ENCODE measurements at regions not wholly inside any gene's neighbourhood (a gene's known extent, or its start where the extent isn't known, plus 50 kb on each side); places are given as distances from the start of the nearest gene placed in this dataset.
A peak's percentile ranks its signal among the peaks of the same experiment; 100 is the strongest.

GRCh38 chr6:143609972-143610371, 67.8 kb upstream of the PHACTR2 start:
- no peak overlapping the region for H3K27ac ChIP-seq (ENCODE audit: low read depth, low read length)

GRCh38 chr6:143609501-143609900, 68.3 kb upstream of the PHACTR2 start:
- H3K4me3 ChIP-seq (ENCODE audit: low read depth in 1 of 5, low read length in 5 of 5) = no peak overlapping the region
- H3K27ac ChIP-seq (ENCODE audit: low read depth, low read length) = no peak overlapping the region
- no peaks in the 10 kb centered on the region for H3K27me3 ChIP-seq (ENCODE audit: control insufficient read depth in 5 of 5, insufficient read depth in 4 of 5, low read length in 5 of 5)
- H3K9me3 ChIP-seq (ENCODE audit: control insufficient read depth in 5 of 5, low read length in 5 of 5) = no peaks in the 10 kb centered on the region
- H3K4me1 ChIP-seq (ENCODE audit: control insufficient read depth in 5 of 5, insufficient read depth in 5 of 5, low read length in 5 of 5) = peaks cover 0 to 6% (median 0%) of the 10 kb centered on the region in 5 donors
- no peak overlapping the region for H3K9ac ChIP-seq (ENCODE audit: low read length in 5 of 5)
- no peaks in the 10 kb centered on the region for H3K36me3 ChIP-seq (ENCODE audit: control insufficient read depth in 5 of 5, insufficient read depth in 5 of 5, low read length in 5 of 5)

More at GRCh38 chr6:143609972-143610371, 67.8 kb upstream of the PHACTR2 start:
- Histone ChIP-seq H3K36me3 (ENCODE audit: control insufficient read depth in 5 of 5, insufficient read depth in 5 of 5, low read length in 5 of 5) (no peaks in the 10 kb centered on the region), H3K4me1 (ENCODE audit: control insufficient read depth in 5 of 5, insufficient read depth in 5 of 5, low read length in 5 of 5) (peaks cover 0 to 6% (median 0%) of the 10 kb centered on the region in 5 donors), H3K4me3 (ENCODE audit: low read depth in 1 of 5, low read length in 5 of 5) (no peak overlapping the region), H3K9me3 (ENCODE audit: control insufficient read depth in 5 of 5, low read length in 5 of 5) (no peaks in the 10 kb centered on the region), H3K9ac (ENCODE audit: low read length in 5 of 5) (no peak overlapping the region), H3K27me3 (ENCODE audit: control insufficient read depth in 5 of 5, insufficient read depth in 4 of 5, low read length in 5 of 5) (no peaks in the 10 kb centered on the region)

GRCh38 chr6:143608906-143609305, 68.9 kb upstream of the PHACTR2 start:
- Histone ChIP-seq H3K27ac (ENCODE audit: low read depth, low read length) (no peak overlapping the region), H3K36me3 (ENCODE audit: control insufficient read depth in 5 of 5, insufficient read depth in 5 of 5, low read length in 5 of 5) (no peaks in the 10 kb centered on the region), H3K4me1 (ENCODE audit: control insufficient read depth in 5 of 5, insufficient read depth in 5 of 5, low read length in 5 of 5) (peaks cover 0 to 3% (median under 1%) of the 10 kb centered on the region in 5 donors), H3K27me3 (ENCODE audit: control insufficient read depth in 5 of 5, insufficient read depth in 4 of 5, low read length in 5 of 5) (no peaks in the 10 kb centered on the region), H3K9me3 (ENCODE audit: control insufficient read depth in 5 of 5, low read length in 5 of 5) (no peaks in the 10 kb centered on the region), H3K9ac (ENCODE audit: low read length in 5 of 5) (no peak overlapping the region), H3K4me3 (ENCODE audit: low read depth in 1 of 5, low read length in 5 of 5) (no peak overlapping the region)

GRCh38 chr6:143607974-143608373, 69.8 kb upstream of the PHACTR2 start:
- H3K36me3 ChIP-seq (ENCODE audit: control insufficient read depth in 5 of 5, insufficient read depth in 5 of 5, low read length in 5 of 5) = no peaks in the 10 kb centered on the region
- H3K4me3 ChIP-seq (ENCODE audit: low read depth in 1 of 5, low read length in 5 of 5) = no peak overlapping the region
- H3K9me3 ChIP-seq (ENCODE audit: control insufficient read depth in 5 of 5, low read length in 5 of 5) = no peaks in the 10 kb centered on the region
- no peak overlapping the region for H3K27ac ChIP-seq (ENCODE audit: low read depth, low read length)
- H3K4me1 ChIP-seq (ENCODE audit: control insufficient read depth in 5 of 5, insufficient read depth in 5 of 5, low read length in 5 of 5) = peaks cover 0 to 10% (median 3%) of the 10 kb centered on the region in 5 donors
- no peaks in the 10 kb centered on the region for H3K27me3 ChIP-seq (ENCODE audit: control insufficient read depth in 5 of 5, insufficient read depth in 4 of 5, low read length in 5 of 5)
- H3K9ac ChIP-seq (ENCODE audit: low read length in 5 of 5) = no peak overlapping the region

- no peaks in the 10 kb centered on the region for H3K36me3 ChIP-seq (ENCODE audit: control insufficient read depth in 5 of 5, insufficient read depth in 5 of 5, low read length in 5 of 5)
- no peak overlapping the region for H3K9ac ChIP-seq (ENCODE audit: low read length in 5 of 5)
- peaks cover 6 to 17% (median 7%) of the 10 kb centered on the region in 5 donors for H3K4me1 ChIP-seq (ENCODE audit: control insufficient read depth in 5 of 5, insufficient read depth in 5 of 5, low read length in 5 of 5)
- no peaks in the 10 kb centered on the region for H3K27me3 ChIP-seq (ENCODE audit: control insufficient read depth in 5 of 5, insufficient read depth in 4 of 5, low read length in 5 of 5)
- no peaks in the 10 kb centered on the region for H3K9me3 ChIP-seq (ENCODE audit: control insufficient read depth in 5 of 5, low read length in 5 of 5)
- no peak overlapping the region for H3K4me3 ChIP-seq (ENCODE audit: low read depth in 1 of 5, low read length in 5 of 5)
- H3K27ac ChIP-seq (ENCODE audit: low read depth, low read length) = no peak overlapping the region
These were observed 70.6 kb upstream of the PHACTR2 start for GRCh38 chr6:143607168-143607567.

GRCh38 chr6:143605906-143606521, 71.8 kb upstream of the PHACTR2 start:
- H3K4me1 ChIP-seq (ENCODE audit: control insufficient read depth in 5 of 5, insufficient read depth in 5 of 5, low read length in 5 of 5) = peaks cover 6 to 22% (median 9%) of the 10 kb centered on the region in 5 donors
- no peak overlapping the region for H3K9ac ChIP-seq (ENCODE audit: low read length in 5 of 5)
- no peaks in the 10 kb centered on the region for H3K9me3 ChIP-seq (ENCODE audit: control insufficient read depth in 5 of 5, low read length in 5 of 5)
- no peak overlapping the region for H3K4me3 ChIP-seq (ENCODE audit: low read depth in 1 of 5, low read length in 5 of 5)
- no peaks in the 10 kb centered on the region for H3K27me3 ChIP-seq (ENCODE audit: control insufficient read depth in 5 of 5, insufficient read depth in 4 of 5, low read length in 5 of 5)
- H3K27ac ChIP-seq (ENCODE audit: low read depth, low read length) = no peak overlapping the region
- H3K36me3 ChIP-seq (ENCODE audit: control insufficient read depth in 5 of 5, insufficient read depth in 5 of 5, low read length in 5 of 5) = no peaks in the 10 kb centered on the region

- Histone ChIP-seq H3K27me3 (ENCODE audit: control insufficient read depth in 5 of 5, insufficient read depth in 4 of 5, low read length in 5 of 5) (no peaks in the 10 kb centered on the region), H3K27ac (ENCODE audit: low read depth, low read length) (no peak overlapping the region)
These were observed 74.3 kb upstream of the PHACTR2 start for GRCh38 chr6:143603455-143603854.

GRCh38 chr6:143601504-143601903, 76.3 kb upstream of the PHACTR2 start:
- Histone ChIP-seq H3K4me1 (ENCODE audit: control insufficient read depth in 5 of 5, insufficient read depth in 5 of 5, low read length in 5 of 5) (peaks cover 18 to 36% (median 24%) of the 10 kb centered on the region in 5 donors), H3K4me3 (ENCODE audit: low read depth in 1 of 5, low read length in 5 of 5) (no peak overlapping the region), H3K9ac (ENCODE audit: low read length in 5 of 5) (no peak overlapping the region), H3K9me3 (ENCODE audit: control insufficient read depth in 5 of 5, low read length in 5 of 5) (no peaks in the 10 kb centered on the region), H3K27ac (ENCODE audit: low read depth, low read length) (no peak overlapping the region), H3K27me3 (ENCODE audit: control insufficient read depth in 5 of 5, insufficient read depth in 4 of 5, low read length in 5 of 5) (peaks cover 0 to 3% (median 0%) of the 10 kb centered on the region in 5 donors), H3K36me3 (ENCODE audit: control insufficient read depth in 5 of 5, insufficient read depth in 5 of 5, low read length in 5 of 5) (no peaks in the 10 kb centered on the region)

More at GRCh38 chr6:143603455-143603854, 74.3 kb upstream of the PHACTR2 start:
- H3K4me1 ChIP-seq (ENCODE audit: control insufficient read depth in 5 of 5, insufficient read depth in 5 of 5, low read length in 5 of 5) = peaks cover 9 to 22% (median 13%) of the 10 kb centered on the region in 5 donors
- no peak overlapping the region for H3K9ac ChIP-seq (ENCODE audit: low read length in 5 of 5)
- H3K36me3 ChIP-seq (ENCODE audit: control insufficient read depth in 5 of 5, insufficient read depth in 5 of 5, low read length in 5 of 5) = no peaks in the 10 kb centered on the region
- H3K9me3 ChIP-seq (ENCODE audit: control insufficient read depth in 5 of 5, low read length in 5 of 5) = no peaks in the 10 kb centered on the region
- no peak overlapping the region for H3K4me3 ChIP-seq (ENCODE audit: low read depth in 1 of 5, low read length in 5 of 5)

GRCh38 chr6:143600821-143601220, 76.9 kb upstream of the PHACTR2 start:
- peaks cover 0 to 3% (median 0%) of the 10 kb centered on the region in 5 donors for H3K27me3 ChIP-seq (ENCODE audit: control insufficient read depth in 5 of 5, insufficient read depth in 4 of 5, low read length in 5 of 5)
- H3K4me3 ChIP-seq (ENCODE audit: low read depth in 1 of 5, low read length in 5 of 5) = no peak overlapping the region
- H3K27ac ChIP-seq (ENCODE audit: low read depth, low read length) = no peak overlapping the region
- no peak overlapping the region for H3K9ac ChIP-seq (ENCODE audit: low read length in 5 of 5)
- H3K4me1 ChIP-seq (ENCODE audit: control insufficient read depth in 5 of 5, insufficient read depth in 5 of 5, low read length in 5 of 5) = peaks cover 18 to 41% (median 26%) of the 10 kb centered on the region in 5 donors
- no peaks in the 10 kb centered on the region for H3K36me3 ChIP-seq (ENCODE audit: control insufficient read depth in 5 of 5, insufficient read depth in 5 of 5, low read length in 5 of 5)
- no peaks in the 10 kb centered on the region for H3K9me3 ChIP-seq (ENCODE audit: control insufficient read depth in 5 of 5, low read length in 5 of 5)

- Histone ChIP-seq H3K9ac (ENCODE audit: low read length in 5 of 5) (no peak overlapping the region), H3K9me3 (ENCODE audit: control insufficient read depth in 5 of 5, low read length in 5 of 5) (no peaks in the 10 kb centered on the region), H3K36me3 (ENCODE audit: control insufficient read depth in 5 of 5, insufficient read depth in 5 of 5, low read length in 5 of 5) (no peaks in the 10 kb centered on the region), H3K27ac (ENCODE audit: low read depth, low read length) (peak overlapping the region; percentile 39), H3K4me1 (ENCODE audit: control insufficient read depth in 5 of 5, insufficient read depth in 5 of 5, low read length in 5 of 5) (peaks cover 18 to 38% (median 28%) of the 10 kb centered on the region in 5 donors), H3K4me3 (ENCODE audit: low read depth in 1 of 5, low read length in 5 of 5) (no peak overlapping the region), H3K27me3 (ENCODE audit: control insufficient read depth in 5 of 5, insufficient read depth in 4 of 5, low read length in 5 of 5) (peaks cover 0 to 3% (median 0%) of the 10 kb centered on the region in 5 donors)
These were observed 79.2 kb upstream of the PHACTR2 start for GRCh38 chr6:143598466-143599080.

Data from subcutaneous abdominal adipose tissue (tissue), 5 donors.